Activated CD8-positive, alpha-beta T cell treated with anti-CD3 and anti-CD28 coated beads, Interleukin-2, amount 10 ng/mL, durations not matched to agents 7 days and 5 days (primary cell): ENCODE measurements at regions not wholly inside any gene's neighbourhood (a gene's known extent, or its start where the extent isn't known, plus 50 kb on each side); places are given as distances from the start of the nearest gene placed in this dataset.
"Not testable (repeated sequence)": the region's sequence is repeated elsewhere in the genome, so short reads cannot be mapped to it uniquely, and the experiment has no call there.

Experiments
- ATAC-seq: fragments of 150-1000 bp; cut with Tn5 transposase; one replicate; pipeline ENCODE4 v1.10.0; 2021; ENCODE audit warnings: moderate library complexity
- CTCF ChIA-PET: fragments of 350-600 bp; sonication (Branson Sonifier 250); formaldehyde crosslinking; loops from one replicate; lab custom pipeline; 2021; ENCODE audit warnings: antibody characterized with exemption; lab: Charles Lee
- POLR2A ChIA-PET: fragments of 350-600 bp; sonication (Branson Sonifier 250); formaldehyde crosslinking; loops from one replicate; lab custom pipeline; 2021; ENCODE audit warnings: antibody characterized with exemption; lab: Charles Lee
- DNase-seq: peaks from one replicate; pipeline ENCODE4 v3.0.0-alpha.2; 2020
- H3K27ac Mint-ChIP-seq: one replicate; pipeline ENCODE4 v1.8.0; 2021; ENCODE audit warnings: mild to moderate bottlenecking, mixed read lengths
- H3K27me3 Mint-ChIP-seq: one replicate; pipeline ENCODE4 v1.8.0; 2021; ENCODE audit warnings: low read depth, mixed read lengths
- H3K36me3 Mint-ChIP-seq: one replicate; pipeline ENCODE4 v1.8.0; 2021; ENCODE audit warnings: low read depth, mixed read lengths
- H3K4me1 Mint-ChIP-seq: one replicate; pipeline ENCODE4 v1.8.0; 2021; ENCODE audit warnings: low read depth, mixed read lengths
- H3K4me3 Mint-ChIP-seq: one replicate; pipeline ENCODE4 v1.8.0; 2021; ENCODE audit warnings: mild to moderate bottlenecking, mixed read lengths
- H3K9me3 Mint-ChIP-seq: one replicate; pipeline ENCODE4 v1.8.0; 2022; ENCODE audit warnings: mixed read lengths; ENCODE audit not compliant: insufficient read depth

- H3K27ac Mint-ChIP-seq, H3K36me3 Mint-ChIP-seq, H3K4me1 Mint-ChIP-seq, H3K4me3 Mint-ChIP-seq, ATAC-seq, CTCF ChIA-PET, DNase-seq, POLR2A ChIA-PET, H3K27me3 Mint-ChIP-seq, H3K9me3 Mint-ChIP-seq: not testable (repeated sequence)
Measured at GRCh38 chr1:87992536-87992935, 663.9 kb downstream of the LMO4 start.

DNA sequence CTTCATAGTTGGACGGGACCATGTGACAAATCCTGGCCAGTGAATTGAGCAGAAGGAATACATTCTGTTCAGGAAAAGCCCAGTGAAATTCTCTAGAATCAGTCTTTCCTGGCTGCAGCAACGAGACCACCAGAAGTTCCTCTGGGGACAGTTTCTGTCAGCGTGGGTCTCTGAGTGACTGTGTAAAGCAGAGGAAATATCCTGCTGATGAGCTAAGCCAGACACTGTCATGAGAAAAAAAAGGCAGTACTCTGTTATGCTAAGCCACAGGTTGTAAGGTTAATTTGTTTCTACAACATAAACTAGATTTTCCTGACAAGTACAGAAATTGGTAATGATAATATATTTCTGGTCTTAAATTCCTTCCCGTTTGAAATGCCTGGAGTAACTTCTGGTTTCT, 664.4 kb downstream of the LMO4 start:
- DNase-seq: no peak
- POLR2A ChIA-PET: no interaction called here
- Mint-ChIP-seq H3K9me3 (no peaks in the 10 kb centered on the region), H3K4me3 (no peak overlapping the region), H3K27me3 (no peaks in the 10 kb centered on the region), H3K4me1 (no peaks in the 10 kb centered on the region), H3K36me3 (no peaks in the 10 kb centered on the region), H3K27ac (no peak overlapping the region)
- CTCF ChIA-PET: no interaction called here
- ATAC-seq: no peak

DNA sequence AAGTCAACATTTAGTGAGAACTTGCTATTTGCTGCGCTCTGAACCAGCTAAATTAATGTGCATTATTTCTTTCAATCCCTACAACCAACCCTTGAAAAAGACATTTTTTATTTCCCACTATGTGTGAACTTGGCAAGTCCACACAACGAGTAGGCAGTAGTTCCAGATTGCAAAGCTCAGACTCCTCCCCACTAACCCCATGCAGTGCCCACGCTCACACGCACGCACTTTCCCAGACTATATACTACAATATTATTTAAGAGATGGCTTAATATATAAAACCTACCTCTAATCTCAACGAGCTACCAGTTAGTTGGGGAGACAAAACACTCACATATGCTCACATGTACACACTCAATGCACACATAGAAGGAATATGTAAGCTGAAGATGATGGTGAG, 671.2 kb downstream of the LMO4 start:
- Mint-ChIP-seq H3K9me3 (no peaks in the 10 kb centered on the region), H3K36me3 (no peaks in the 10 kb centered on the region), H3K4me3 (no peak overlapping the region), H3K27me3 (peaks cover 2% of the 10 kb centered on the region), H3K27ac (no peak overlapping the region), H3K4me1 (no peaks in the 10 kb centered on the region)
- no peak for ATAC-seq
- DNase-seq: no peak
- POLR2A ChIA-PET: no interaction called here
- CTCF ChIA-PET: no interaction called here

DNA sequence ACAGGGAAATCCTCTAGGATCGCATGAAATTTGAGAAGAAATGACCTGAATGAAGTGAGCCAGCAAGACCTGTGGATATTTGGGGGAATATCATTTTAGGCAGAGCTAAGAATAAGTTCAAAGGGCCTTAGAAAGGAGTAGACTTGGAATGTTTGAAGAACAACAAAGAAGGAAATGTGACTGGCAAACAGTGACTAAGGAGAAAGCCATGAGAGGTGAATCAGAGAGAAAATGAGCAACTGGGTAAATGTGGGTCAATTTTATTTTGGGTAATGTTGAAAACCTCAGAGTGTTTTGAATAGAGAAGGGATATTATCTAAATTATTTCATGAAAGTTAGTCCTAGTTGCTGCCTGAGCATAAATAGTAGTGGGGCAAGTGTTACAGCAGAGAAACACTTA, 672.8 kb downstream of the LMO4 start:
- H3K27me3 Mint-ChIP-seq: peaks cover 2% of the 10 kb centered on the region
- POLR2A ChIA-PET: no interaction called here
- H3K9me3 Mint-ChIP-seq: no peaks in the 10 kb centered on the region
- DNase-seq: no peak
- CTCF ChIA-PET: interaction anchor here (1.0 kb wide), 1 partner anchor 29 kb away, joined by 3 read pairs; no protein-coding TSS in a partner anchor
- no peak for ATAC-seq
- no peaks in the 10 kb centered on the region for H3K4me1 Mint-ChIP-seq
- H3K4me3 Mint-ChIP-seq: no peak overlapping the region
- no peak overlapping the region for H3K27ac Mint-ChIP-seq
- no peaks in the 10 kb centered on the region for H3K36me3 Mint-ChIP-seq

- H3K27me3 Mint-ChIP-seq: peaks cover 2% of the 10 kb centered on the region
- no peak for DNase-seq
- CTCF ChIA-PET: no interaction called here
- POLR2A ChIA-PET: no interaction called here
- ATAC-seq: no peak
- H3K27ac Mint-ChIP-seq: no peak overlapping the region
- H3K9me3 Mint-ChIP-seq: no peaks in the 10 kb centered on the region
- no peaks in the 10 kb centered on the region for H3K36me3 Mint-ChIP-seq
- no peaks in the 10 kb centered on the region for H3K4me1 Mint-ChIP-seq
- H3K4me3 Mint-ChIP-seq: no peak overlapping the region
Measured at GRCh38 chr1:88003255-88003654, 674.6 kb downstream of the LMO4 start.

GRCh38 chr1:88009916-88010315, 674.2 kb upstream of the PKN2 start:
- ATAC-seq (no peak), DNase-seq (no peak)
- Mint-ChIP-seq H3K9me3 (no peaks in the 10 kb centered on the region), H3K36me3 (no peaks in the 10 kb centered on the region), H3K27me3 (peaks cover 2% of the 10 kb centered on the region), H3K27ac (no peak overlapping the region), H3K4me1 (no peaks in the 10 kb centered on the region), H3K4me3 (no peak overlapping the region)
- CTCF ChIA-PET: no interaction called here
- POLR2A ChIA-PET: no interaction called here

- ATAC-seq (no peak), DNase-seq (no peak)
- H3K27me3 Mint-ChIP-seq: peaks cover 2% of the 10 kb centered on the region
- no peaks in the 10 kb centered on the region for H3K36me3 Mint-ChIP-seq
- H3K4me1 Mint-ChIP-seq: no peaks in the 10 kb centered on the region
- no peak overlapping the region for H3K27ac Mint-ChIP-seq
- no peak overlapping the region for H3K4me3 Mint-ChIP-seq
- POLR2A ChIA-PET: no interaction called here
- no peaks in the 10 kb centered on the region for H3K9me3 Mint-ChIP-seq
- CTCF ChIA-PET: no interaction called here
Measured at GRCh38 chr1:88013485-88013884, 670.6 kb upstream of the PKN2 start.

DNA sequence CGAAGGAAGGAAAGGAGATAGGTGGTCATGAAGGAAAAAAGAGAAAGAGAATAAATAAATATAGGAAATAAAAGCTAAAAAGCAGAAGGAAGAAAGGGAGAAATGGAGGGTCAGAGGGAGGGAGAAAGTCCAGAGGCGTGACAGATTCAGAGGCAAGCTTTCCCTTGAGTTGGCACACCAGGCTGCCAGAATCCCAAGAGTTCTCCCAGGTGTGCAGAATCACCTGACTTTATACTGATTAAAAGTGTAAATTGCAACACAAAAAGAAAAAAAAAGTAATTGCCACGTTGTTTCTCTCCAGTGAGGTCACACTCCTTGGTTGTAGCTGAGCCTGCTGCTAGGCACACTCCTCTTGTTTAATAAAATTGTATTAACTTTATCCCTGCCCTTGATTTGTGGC, 669.9 kb upstream of the PKN2 start:
- Mint-ChIP-seq H3K27me3 (peaks cover 2% of the 10 kb centered on the region), H3K27ac (no peak overlapping the region), H3K36me3 (no peaks in the 10 kb centered on the region), H3K4me3 (no peak overlapping the region), H3K4me1 (no peaks in the 10 kb centered on the region), H3K9me3 (no peaks in the 10 kb centered on the region)
- ChIA-PET CTCF (no interaction called here), POLR2A (no interaction called here)
- ATAC-seq: no peak
- DNase-seq: no peak

DNA sequence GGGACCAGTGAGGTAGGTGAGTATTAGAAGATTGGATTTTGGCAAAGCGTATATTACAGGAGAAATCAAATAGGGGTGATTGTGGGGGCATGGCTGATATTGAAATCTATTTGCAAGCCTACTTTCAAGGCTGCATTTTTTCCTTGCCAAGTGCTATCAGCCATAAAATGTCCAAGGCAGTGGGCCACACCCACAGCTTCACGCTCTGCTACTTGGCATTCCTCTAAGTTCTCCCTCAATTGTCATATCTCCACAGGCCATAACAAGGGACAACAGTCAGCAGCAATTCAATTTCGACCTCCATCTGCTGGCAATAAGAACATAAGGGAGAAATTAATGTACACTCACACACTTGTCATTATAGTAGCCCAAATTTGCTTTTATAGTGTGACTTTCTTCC, 667.1 kb upstream of the PKN2 start:
- H3K27ac Mint-ChIP-seq: no peak overlapping the region
- H3K4me1 Mint-ChIP-seq: no peaks in the 10 kb centered on the region
- ChIA-PET POLR2A (no interaction called here), CTCF (no interaction called here)
- no peak overlapping the region for H3K4me3 Mint-ChIP-seq
- H3K36me3 Mint-ChIP-seq: no peaks in the 10 kb centered on the region
- ATAC-seq (no peak), DNase-seq (no peak)
- no peaks in the 10 kb centered on the region for H3K27me3 Mint-ChIP-seq
- no peaks in the 10 kb centered on the region for H3K9me3 Mint-ChIP-seq

DNA sequence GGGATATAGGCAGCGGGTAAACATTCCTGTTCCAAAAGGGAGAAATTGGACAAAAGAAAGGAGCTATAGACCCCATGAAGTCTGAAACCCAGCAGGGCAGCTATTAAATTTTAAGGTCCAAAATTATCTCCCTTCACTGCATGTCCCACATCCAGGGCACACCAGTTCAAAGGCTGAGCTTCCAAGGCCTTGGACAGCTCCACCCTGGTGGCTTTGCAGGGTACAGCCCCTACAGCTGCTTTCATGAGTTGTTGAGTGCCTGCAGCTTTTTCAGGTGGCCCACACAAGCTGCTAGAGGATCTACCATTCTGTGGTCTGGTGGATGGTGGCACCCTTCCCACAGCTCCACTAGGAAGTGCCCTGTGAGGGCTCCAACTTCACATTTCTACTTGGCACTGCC, 662.5 kb upstream of the PKN2 start:
- Mint-ChIP-seq H3K4me3 (no peak overlapping the region), H3K4me1 (no peaks in the 10 kb centered on the region), H3K27ac (no peak overlapping the region), H3K36me3 (no peaks in the 10 kb centered on the region), H3K9me3 (no peaks in the 10 kb centered on the region), H3K27me3 (no peaks in the 10 kb centered on the region)
- ATAC-seq (no peak), DNase-seq (no peak)
- POLR2A ChIA-PET: no interaction called here
- CTCF ChIA-PET: interaction anchor here (0.7 kb wide), 1 partner anchor 9 kb away, joined by 3 read pairs; no protein-coding TSS in a partner anchor

- POLR2A ChIA-PET: no interaction called here
- H3K9me3 Mint-ChIP-seq: no peaks in the 10 kb centered on the region
- no peak overlapping the region for H3K27ac Mint-ChIP-seq
- H3K27me3 Mint-ChIP-seq: no peaks in the 10 kb centered on the region
- ATAC-seq (no peak), DNase-seq (no peak)
- no peak overlapping the region for H3K4me3 Mint-ChIP-seq
- H3K36me3 Mint-ChIP-seq: no peaks in the 10 kb centered on the region
- CTCF ChIA-PET: no interaction called here
- no peaks in the 10 kb centered on the region for H3K4me1 Mint-ChIP-seq
Measured at GRCh38 chr1:88022516-88022915, 661.6 kb upstream of the PKN2 start.

DNA sequence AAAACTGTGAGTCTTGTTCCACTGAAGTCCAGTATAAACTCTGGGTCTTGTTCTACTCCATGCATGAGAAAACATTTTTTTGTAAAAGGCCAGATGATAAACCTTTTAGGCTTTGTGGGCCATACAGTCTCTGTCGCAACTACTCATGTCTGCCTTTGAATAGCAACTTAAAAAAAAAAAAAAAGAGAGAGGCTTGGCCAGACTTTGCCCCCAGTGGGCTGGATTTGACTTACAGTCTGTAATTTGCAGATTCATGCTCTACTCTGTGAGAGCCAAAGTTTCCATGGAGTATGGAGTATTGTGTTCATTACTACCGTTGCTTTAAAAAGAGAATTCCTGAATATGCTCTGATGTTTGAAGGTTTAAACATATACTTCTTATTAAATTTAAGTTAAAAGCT, 654.9 kb upstream of the PKN2 start:
- ATAC-seq: no peak
- no peak for DNase-seq
- Mint-ChIP-seq H3K4me1 (no peaks in the 10 kb centered on the region), H3K36me3 (no peaks in the 10 kb centered on the region), H3K9me3 (peaks cover 4% of the 10 kb centered on the region), H3K4me3 (no peak overlapping the region), H3K27ac (no peak overlapping the region), H3K27me3 (peaks cover 3% of the 10 kb centered on the region)
- POLR2A ChIA-PET: no interaction called here
- CTCF ChIA-PET: no interaction called here

- ChIA-PET POLR2A (no interaction called here), CTCF (interaction anchor here (1.2 kb wide), 1 partner anchor 28 kb away, joined by 3 read pairs; no protein-coding TSS in a partner anchor)
- peaks cover 4% of the 10 kb centered on the region for H3K9me3 Mint-ChIP-seq
- no peaks in the 10 kb centered on the region for H3K36me3 Mint-ChIP-seq
- no peaks in the 10 kb centered on the region for H3K4me1 Mint-ChIP-seq
- H3K27ac Mint-ChIP-seq: no peak overlapping the region
- peaks cover 3% of the 10 kb centered on the region for H3K27me3 Mint-ChIP-seq
- DNase-seq (no peak), ATAC-seq (no peak)
- H3K4me3 Mint-ChIP-seq: no peak overlapping the region
Measured at GRCh38 chr1:88029899-88030298, 654.2 kb upstream of the PKN2 start.
